PC-9 (cell line): ENCODE measurements at regions not wholly inside any gene's neighbourhood (a gene's known extent, or its start where the extent isn't known, plus 50 kb on each side); places are given as distances from the start of the nearest gene placed in this dataset.
A peak's percentile ranks its signal among the peaks of the same experiment; 100 is the strongest.

ENCODE experiments used
- BruUV-seq: library from RNA; stranded (reverse); fragments of 400-500 nt; replicated peaks from 2 replicates; lab custom pipeline; 2021; lab: Mats Ljungman, UMichigan
- CTCF ChIA-PET: fragments of 300-600 bp; sonication (Branson Sonifier 250); formaldehyde crosslinking; loops from one replicate; lab custom pipeline; 2022; ENCODE audit warnings: antibody characterized with exemption; lab: Charles Lee
- POLR2A ChIA-PET: fragments of 300-600 bp; sonication (Branson Sonifier 250); formaldehyde crosslinking; loops from one replicate; lab custom pipeline; 2022; ENCODE audit warnings: antibody characterized with exemption; ENCODE audit not compliant: unreplicated experiment; lab: Charles Lee
- DNase-seq, 2 experiments: peaks; one replicate each; pipeline versions ENCODE4 v3.0.0 to v3.0.0-alpha.2; 2015 to 2022; ENCODE audit warnings: mixed read lengths in 1 of 2
- H2AFZ ChIP-seq: fragments of 200-600 bp; sonication (generic); 2 replicates; pipeline ENCODE4 v1.8.1; 2017; ENCODE audit warnings: antibody characterized with exemption
- H3F3A ChIP-seq: fragments of 200-600 bp; sonication (generic); 2 replicates; pipeline ENCODE4 v1.8.1; 2017; ENCODE audit warnings: antibody characterized with exemption, mild to moderate bottlenecking, low read depth; ENCODE audit not compliant: insufficient read depth
- H3K27ac ChIP-seq: fragments of 200-600 bp; sonication (generic); 2 replicates; pipeline ENCODE4 v1.6.1; 2016; ENCODE audit warnings: mixed run types
- H3K27me3 ChIP-seq: fragments of 200-600 bp; sonication (generic); 2 replicates; pipeline ENCODE4 v1.6.1; 2016; ENCODE audit warnings: low read depth, mixed run types; ENCODE audit not compliant: insufficient read depth
- H3K36me3 ChIP-seq: fragments of 200-600 bp; sonication (generic); 2 replicates; pipeline ENCODE4 v1.6.1; 2016; ENCODE audit warnings: low read depth, mixed run types
- H3K4me1 ChIP-seq: fragments of 200-600 bp; sonication (generic); replicated peaks from 2 replicates; pipeline ENCODE4 v1.6.1; 2016; ENCODE audit warnings: mixed run types; ENCODE audit not compliant: insufficient read depth
- H3K4me2 ChIP-seq: fragments of 200-600 bp; sonication (generic); 2 replicates; pipeline ENCODE4 v1.6.1; 2017; ENCODE audit warnings: mixed run types
- H3K4me3 ChIP-seq: fragments of 200-600 bp; sonication (generic); 2 replicates; pipeline ENCODE4 v1.6.1; 2016; ENCODE audit warnings: mixed run types
- H3K79me2 ChIP-seq: fragments of 200-600 bp; sonication (generic); 2 replicates; pipeline ENCODE4 v1.6.1; 2017; ENCODE audit warnings: low read depth, mixed run types
- H3K9me2 ChIP-seq: fragments of 200-600 bp; sonication (generic); 2 replicates; pipeline ENCODE4 v1.8.1; 2017; ENCODE audit warnings: mild to moderate bottlenecking; ENCODE audit not compliant: insufficient read depth
- H3K9me3 ChIP-seq: fragments of 200-600 bp; sonication (generic); 2 replicates; pipeline ENCODE4 v1.8.1; 2016; ENCODE audit warnings: low read depth; ENCODE audit not compliant: insufficient read depth
- H4K20me1 ChIP-seq: fragments of 200-600 bp; sonication (generic); 2 replicates; pipeline ENCODE4 v1.8.1; 2017; ENCODE audit not compliant: insufficient read depth
- EZH2 ChIP-seq: fragments of 200-600 bp; sonication (generic); IDR thresholded peaks from 2 replicates; pipeline ENCODE4 v1.8.0; 2017; ENCODE audit warnings: antibody characterized with exemption, low read depth
- intact Hi-C: fragments of 100-400 bp; cut with micrococcal nuclease; formaldehyde crosslinking; loops from one replicate; pipeline ENCODE4 v1.10.0; 2022; ENCODE audit not compliant: unreplicated experiment
- TF ChIP-seq, protein P1 (sequence below): fragments of 200-600 bp; sonication (generic); conservative IDR thresholded peaks from 2 replicates; pipeline ENCODE4 v1.6.1; 2017; ENCODE audit warnings: mixed run types, antibody characterized with exemption, mild to moderate bottlenecking, moderate library complexity

DNA sequence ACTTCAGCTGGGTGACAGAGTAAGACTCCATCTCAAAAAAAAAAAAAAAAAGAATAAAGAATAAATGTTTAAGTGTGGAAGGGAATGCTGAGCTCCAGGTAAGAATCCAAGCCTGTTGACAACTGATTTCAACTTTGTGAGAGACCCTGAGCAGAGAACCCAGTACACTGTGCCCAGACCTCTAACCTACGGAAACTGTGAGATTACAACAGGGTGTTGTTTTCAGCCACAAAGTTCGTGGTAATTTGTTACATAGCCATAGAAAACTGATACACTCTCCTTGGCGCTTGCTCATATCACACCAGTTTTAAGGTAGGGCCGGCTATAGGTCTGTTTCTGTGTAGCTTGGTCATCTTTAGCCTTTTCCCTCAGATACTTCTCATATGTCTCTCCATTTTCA lies 98.4 kb upstream of the PAPOLG start:
- Histone ChIP-seq H3K36me3 (no peaks in the 10 kb centered on the region), H3K27ac (no peak overlapping the region), H3K4me1 (no peaks in the 10 kb centered on the region), H3K4me2 (no peak overlapping the region), H3F3A (no peaks in the 10 kb centered on the region), H4K20me1 (no peaks in the 10 kb centered on the region), H3K27me3 (peaks cover 90% of the 10 kb centered on the region), H3K9me2 (no peaks in the 10 kb centered on the region), H3K79me2 (no peaks in the 10 kb centered on the region), H3K9me3 (no peaks in the 10 kb centered on the region), H3K4me3 (no peak overlapping the region), H2AFZ (no peak overlapping the region)
- intact Hi-C loops = loop anchor here (10.0 kb wide), 1 partner anchor 223 kb away; no protein-coding TSS in a partner anchor
- ChIA-PET CTCF (interaction anchor here (0.6 kb wide), 1 partner anchor 320 kb away, joined by 3 read pairs; no protein-coding TSS in a partner anchor), POLR2A (no interaction called here)
- no peak for TF ChIP-seq EZH2
- TF ChIP-seq, protein P1, sequence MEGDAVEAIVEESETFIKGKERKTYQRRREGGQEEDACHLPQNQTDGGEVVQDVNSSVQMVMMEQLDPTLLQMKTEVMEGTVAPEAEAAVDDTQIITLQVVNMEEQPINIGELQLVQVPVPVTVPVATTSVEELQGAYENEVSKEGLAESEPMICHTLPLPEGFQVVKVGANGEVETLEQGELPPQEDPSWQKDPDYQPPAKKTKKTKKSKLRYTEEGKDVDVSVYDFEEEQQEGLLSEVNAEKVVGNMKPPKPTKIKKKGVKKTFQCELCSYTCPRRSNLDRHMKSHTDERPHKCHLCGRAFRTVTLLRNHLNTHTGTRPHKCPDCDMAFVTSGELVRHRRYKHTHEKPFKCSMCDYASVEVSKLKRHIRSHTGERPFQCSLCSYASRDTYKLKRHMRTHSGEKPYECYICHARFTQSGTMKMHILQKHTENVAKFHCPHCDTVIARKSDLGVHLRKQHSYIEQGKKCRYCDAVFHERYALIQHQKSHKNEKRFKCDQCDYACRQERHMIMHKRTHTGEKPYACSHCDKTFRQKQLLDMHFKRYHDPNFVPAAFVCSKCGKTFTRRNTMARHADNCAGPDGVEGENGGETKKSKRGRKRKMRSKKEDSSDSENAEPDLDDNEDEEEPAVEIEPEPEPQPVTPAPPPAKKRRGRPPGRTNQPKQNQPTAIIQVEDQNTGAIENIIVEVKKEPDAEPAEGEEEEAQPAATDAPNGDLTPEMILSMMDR = no peak
- no peak for DNase-seq
- BruUV-seq = no TSS peak

DNA sequence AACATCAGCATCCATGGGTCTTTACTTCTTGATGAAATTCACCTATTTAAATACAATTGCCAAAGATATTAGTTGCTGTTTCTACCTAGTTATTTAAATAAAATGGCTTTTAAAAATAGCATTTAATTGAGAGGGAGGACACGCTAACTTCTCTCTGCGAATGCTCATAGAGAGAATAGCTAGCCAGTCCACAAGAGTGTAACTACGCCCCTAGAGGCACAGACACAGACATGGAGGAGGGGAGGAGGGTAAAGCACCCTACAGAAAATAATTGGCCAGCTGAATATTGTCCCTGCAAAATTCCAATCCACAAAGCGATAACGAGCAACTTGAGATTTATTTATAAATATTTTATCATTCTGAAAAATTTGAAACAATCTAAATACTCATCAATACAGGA lies 97.0 kb upstream of the PAPOLG start:
- no peaks in the 10 kb centered on the region for H3K9me3 ChIP-seq
- H3K4me3 ChIP-seq = no peak overlapping the region
- no peaks in the 10 kb centered on the region for H4K20me1 ChIP-seq
- no peak overlapping the region for H2AFZ ChIP-seq
- POLR2A ChIA-PET = no interaction called here
- no peaks in the 10 kb centered on the region for H3K9me2 ChIP-seq
- no peak overlapping the region for H3K4me2 ChIP-seq
- intact Hi-C loops = loop anchor here (10.0 kb wide), 1 partner anchor 224 kb away; no protein-coding TSS in a partner anchor
- CTCF ChIA-PET = no interaction called here
- H3K79me2 ChIP-seq = no peaks in the 10 kb centered on the region
- BruUV-seq = no TSS peak
- no peak overlapping the region for H3K27ac ChIP-seq
- no peak for DNase-seq
- peaks cover 90% of the 10 kb centered on the region for H3K27me3 ChIP-seq
- no peaks in the 10 kb centered on the region for H3F3A ChIP-seq
- TF ChIP-seq, protein P1 = 0 out of 2 replicates have a peak, but pooled peaks have one; percentile 27
- TF ChIP-seq EZH2 = no peak
- H3K36me3 ChIP-seq = no peaks in the 10 kb centered on the region
- no peaks in the 10 kb centered on the region for H3K4me1 ChIP-seq

DNA sequence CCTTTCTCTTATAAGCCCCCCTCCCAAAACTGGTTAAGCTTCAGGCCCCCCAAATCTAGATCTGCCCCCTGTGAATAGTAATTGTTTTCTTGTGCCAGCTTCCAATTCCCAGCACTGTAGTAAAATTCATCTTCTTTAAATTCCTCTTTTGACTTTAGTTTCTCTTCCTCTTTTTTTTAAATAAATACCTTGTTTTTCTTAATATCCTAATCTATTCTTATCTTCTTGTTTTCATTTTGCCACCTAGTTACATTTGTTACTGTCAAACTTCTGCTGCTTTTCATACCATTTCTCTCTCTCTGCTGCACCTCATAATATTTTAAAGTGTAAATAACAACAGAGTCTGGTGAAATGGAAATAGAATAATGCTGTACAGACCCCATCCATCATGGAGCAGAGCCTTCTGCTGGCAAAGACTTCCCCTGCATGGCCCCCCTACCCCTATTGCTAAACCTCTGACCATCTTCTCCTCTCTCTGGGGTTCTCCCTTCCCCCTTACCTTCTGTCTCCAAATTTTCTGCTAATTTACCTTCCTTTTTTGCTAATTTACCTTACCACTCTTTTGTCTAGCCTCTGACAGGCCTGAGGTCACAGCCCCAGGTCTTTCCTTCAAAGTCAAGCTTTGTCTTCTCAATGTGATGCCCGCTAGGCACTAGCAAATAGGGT lies 94.9 kb upstream of the PAPOLG start:
- BruUV-seq = no TSS peak
- Histone ChIP-seq H3K4me1 (no peaks in the 10 kb centered on the region), H3K27me3 (peaks cover 89% of the 10 kb centered on the region), H3K9me3 (no peaks in the 10 kb centered on the region), H3K36me3 (no peaks in the 10 kb centered on the region), H4K20me1 (no peaks in the 10 kb centered on the region), H3K9me2 (no peaks in the 10 kb centered on the region), H3K27ac (no peak overlapping the region), H3K4me3 (no peak overlapping the region), H3K4me2 (no peak overlapping the region), H2AFZ (no peak overlapping the region), H3K79me2 (no peaks in the 10 kb centered on the region), H3F3A (no peaks in the 10 kb centered on the region)
- CTCF ChIA-PET = no interaction called here
- intact Hi-C loops = no loop called here
- DNase-seq = no peak
- TF ChIP-seq, protein P1 = no peak
- TF ChIP-seq EZH2 = no peak
- POLR2A ChIA-PET = no interaction called here
